ENCODE measurements at regions not wholly inside any gene's neighbourhood (a gene's known extent, or its start where the extent isn't known, plus 50 kb on each side); places are given as distances from the start of the nearest gene placed in this dataset.

DNA sequence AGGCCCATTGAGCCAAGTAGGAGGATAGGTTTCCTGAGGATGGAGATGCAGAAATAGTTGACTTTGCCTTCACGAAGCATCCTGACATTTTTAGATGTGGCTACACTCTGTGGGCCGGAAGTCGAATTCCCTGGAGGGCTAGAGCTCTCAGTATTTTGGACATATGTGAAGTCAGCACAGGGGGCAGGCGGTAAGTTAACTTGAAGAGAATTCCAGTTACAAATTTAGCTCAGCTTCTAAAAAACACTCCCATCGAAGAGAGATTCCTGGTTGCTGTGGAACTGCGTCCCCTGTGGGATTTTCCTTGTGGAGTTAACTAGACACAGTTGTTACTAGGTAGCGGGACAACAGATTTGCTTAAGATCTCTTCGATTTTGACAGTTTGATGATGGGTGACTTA is 161.9 kb upstream of the RGMA start:
- H3K4me3 ChIP-seq (replicated peaks; ENCODE audit: insufficient read depth, low read length): no peak overlapping the region
- H3K27ac ChIP-seq (replicated peaks): no peak overlapping the region
- DNase-seq (ENCODE audit: low read depth in 1 of 2, low spot score in 1 of 2): no peak
- no peaks in the 10 kb centered on the region for H3K27me3 ChIP-seq (ENCODE audit: insufficient read depth, poor library complexity, severe bottlenecking)
- no peak for TF ChIP-seq SPI1 (IDR thresholded peaks at IDR 0.05; ENCODE audit: borderline replicate concordance, low read depth)
- TF ChIP-seq CTCF (IDR thresholded peaks at IDR 0.05; ENCODE audit: insufficient read depth, low read length): no peak
- TF ChIP-seq, protein P1, sequence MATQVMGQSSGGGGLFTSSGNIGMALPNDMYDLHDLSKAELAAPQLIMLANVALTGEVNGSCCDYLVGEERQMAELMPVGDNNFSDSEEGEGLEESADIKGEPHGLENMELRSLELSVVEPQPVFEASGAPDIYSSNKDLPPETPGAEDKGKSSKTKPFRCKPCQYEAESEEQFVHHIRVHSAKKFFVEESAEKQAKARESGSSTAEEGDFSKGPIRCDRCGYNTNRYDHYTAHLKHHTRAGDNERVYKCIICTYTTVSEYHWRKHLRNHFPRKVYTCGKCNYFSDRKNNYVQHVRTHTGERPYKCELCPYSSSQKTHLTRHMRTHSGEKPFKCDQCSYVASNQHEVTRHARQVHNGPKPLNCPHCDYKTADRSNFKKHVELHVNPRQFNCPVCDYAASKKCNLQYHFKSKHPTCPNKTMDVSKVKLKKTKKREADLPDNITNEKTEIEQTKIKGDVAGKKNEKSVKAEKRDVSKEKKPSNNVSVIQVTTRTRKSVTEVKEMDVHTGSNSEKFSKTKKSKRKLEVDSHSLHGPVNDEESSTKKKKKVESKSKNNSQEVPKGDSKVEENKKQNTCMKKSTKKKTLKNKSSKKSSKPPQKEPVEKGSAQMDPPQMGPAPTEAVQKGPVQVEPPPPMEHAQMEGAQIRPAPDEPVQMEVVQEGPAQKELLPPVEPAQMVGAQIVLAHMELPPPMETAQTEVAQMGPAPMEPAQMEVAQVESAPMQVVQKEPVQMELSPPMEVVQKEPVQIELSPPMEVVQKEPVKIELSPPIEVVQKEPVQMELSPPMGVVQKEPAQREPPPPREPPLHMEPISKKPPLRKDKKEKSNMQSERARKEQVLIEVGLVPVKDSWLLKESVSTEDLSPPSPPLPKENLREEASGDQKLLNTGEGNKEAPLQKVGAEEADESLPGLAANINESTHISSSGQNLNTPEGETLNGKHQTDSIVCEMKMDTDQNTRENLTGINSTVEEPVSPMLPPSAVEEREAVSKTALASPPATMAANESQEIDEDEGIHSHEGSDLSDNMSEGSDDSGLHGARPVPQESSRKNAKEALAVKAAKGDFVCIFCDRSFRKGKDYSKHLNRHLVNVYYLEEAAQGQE (IDR thresholded peaks at IDR 0.05; ENCODE audit: insufficient replicate concordance, low read depth): no peak

DNA sequence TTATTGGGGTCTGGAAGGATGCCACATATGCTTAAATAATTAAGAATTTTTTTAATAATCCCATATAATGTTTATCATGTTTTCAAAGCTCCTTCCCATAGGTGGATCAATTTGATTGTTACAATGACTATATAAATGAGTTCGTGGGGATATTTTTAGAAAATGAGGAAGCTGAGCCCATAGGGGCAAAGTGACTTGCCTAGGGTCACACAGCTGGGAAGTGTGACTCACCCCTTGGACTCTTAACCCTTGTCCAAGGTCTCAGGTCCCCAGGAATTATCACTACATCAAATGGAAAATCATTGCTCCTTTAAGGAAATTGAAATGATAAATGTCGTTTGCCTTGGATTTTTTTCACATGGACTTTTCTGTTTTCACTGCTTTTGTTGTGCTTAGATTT is 161.2 kb upstream of the RGMA start:
- DNase-seq (ENCODE audit: low read depth in 1 of 2, low spot score in 1 of 2): peak in 1 of 2 experiments; percentile 38
- Histone ChIP-seq H3K27me3 (ENCODE audit: insufficient read depth, poor library complexity, severe bottlenecking) (no peaks in the 10 kb centered on the region), H3K27ac (replicated peaks) (no peak overlapping the region), H3K4me3 (replicated peaks; ENCODE audit: insufficient read depth, low read length) (no peak overlapping the region)
- TF ChIP-seq, protein P1 (IDR thresholded peaks at IDR 0.05; ENCODE audit: insufficient replicate concordance, low read depth): peak; percentile 60
- TF ChIP-seq GABPA (IDR thresholded peaks at IDR 0.05; ENCODE audit: low read depth) (no peak), CTCF (IDR thresholded peaks at IDR 0.05; ENCODE audit: insufficient read depth, low read length) (no peak), POLR2AphosphoS5 (IDR thresholded peaks at IDR 0.05; ENCODE audit: low read depth) (no peak), SPI1 (IDR thresholded peaks at IDR 0.05; ENCODE audit: borderline replicate concordance, low read depth) (peak; percentile 56; the same call in 1 of the 2 replicates)

GRCh38 chr15:93249623-93250022 is 160.6 kb upstream of the RGMA start:
- no peak for DNase-seq (ENCODE audit: low read depth in 1 of 2, low spot score in 1 of 2)

More at GRCh38 chr15:93249623-93250022, 160.6 kb upstream of the RGMA start:
- Histone ChIP-seq H3K4me3 (replicated peaks; ENCODE audit: insufficient read depth, low read length) (no peak overlapping the region), H3K27ac (replicated peaks) (no peak overlapping the region), H3K27me3 (ENCODE audit: insufficient read depth, poor library complexity, severe bottlenecking) (no peaks in the 10 kb centered on the region)
- no peak for TF ChIP-seq CTCF (IDR thresholded peaks at IDR 0.05; ENCODE audit: insufficient read depth, low read length)
- TF ChIP-seq POLR2AphosphoS5 (IDR thresholded peaks at IDR 0.05; ENCODE audit: low read depth): no peak
- TF ChIP-seq, protein P1 (IDR thresholded peaks at IDR 0.05; ENCODE audit: insufficient replicate concordance, low read depth): no peak
- TF ChIP-seq GABPA (IDR thresholded peaks at IDR 0.05; ENCODE audit: low read depth): no peak
- no peak for TF ChIP-seq SPI1 (IDR thresholded peaks at IDR 0.05; ENCODE audit: borderline replicate concordance, low read depth)

Data from HL-60 (cell line).